GM10266 (cell line): ENCODE measurements at regions not wholly inside any gene's neighbourhood (a gene's known extent, or its start where the extent isn't known, plus 50 kb on each side); places are given as distances from the start of the nearest gene placed in this dataset.

Source experiments
- DNase-seq: peaks from one replicate; pipeline ENCODE4 v3.0.0; 2012; ENCODE audit errors: extremely low spot score
- TF ChIP-seq, protein P1 (sequence below): IDR thresholded peaks from 2 replicates; pipeline ENCODE4 v1.5.1; 2012; ENCODE audit warnings: mild to moderate bottlenecking, low read depth; ENCODE audit not compliant: control insufficient read depth, insufficient read depth; ENCODE audit errors: missing control alignments

DNA sequence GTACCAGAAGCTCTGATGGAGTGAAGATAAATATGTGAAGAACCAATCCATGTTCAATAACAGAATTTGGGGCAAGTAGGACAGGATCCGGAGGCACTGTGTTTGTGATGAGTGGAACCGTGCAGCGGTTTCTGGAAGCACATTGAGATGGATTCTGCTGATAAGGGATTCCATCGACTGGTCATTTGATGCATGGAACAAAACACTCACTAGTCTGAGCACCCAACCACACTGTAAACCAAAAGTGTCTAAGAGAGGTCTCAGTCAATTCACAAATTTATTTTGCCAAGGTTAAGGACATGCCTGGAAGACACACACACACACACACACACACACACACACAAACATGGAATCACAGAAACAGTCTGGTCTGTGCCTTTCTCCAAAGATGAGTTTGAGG lies 459.5 kb downstream of the FBXO15 start:
- DNase-seq: no peak

GRCh38 chr18:73684647-73685046 lies 463.0 kb downstream of the FBXO15 start:
- TF ChIP-seq, protein P1, sequence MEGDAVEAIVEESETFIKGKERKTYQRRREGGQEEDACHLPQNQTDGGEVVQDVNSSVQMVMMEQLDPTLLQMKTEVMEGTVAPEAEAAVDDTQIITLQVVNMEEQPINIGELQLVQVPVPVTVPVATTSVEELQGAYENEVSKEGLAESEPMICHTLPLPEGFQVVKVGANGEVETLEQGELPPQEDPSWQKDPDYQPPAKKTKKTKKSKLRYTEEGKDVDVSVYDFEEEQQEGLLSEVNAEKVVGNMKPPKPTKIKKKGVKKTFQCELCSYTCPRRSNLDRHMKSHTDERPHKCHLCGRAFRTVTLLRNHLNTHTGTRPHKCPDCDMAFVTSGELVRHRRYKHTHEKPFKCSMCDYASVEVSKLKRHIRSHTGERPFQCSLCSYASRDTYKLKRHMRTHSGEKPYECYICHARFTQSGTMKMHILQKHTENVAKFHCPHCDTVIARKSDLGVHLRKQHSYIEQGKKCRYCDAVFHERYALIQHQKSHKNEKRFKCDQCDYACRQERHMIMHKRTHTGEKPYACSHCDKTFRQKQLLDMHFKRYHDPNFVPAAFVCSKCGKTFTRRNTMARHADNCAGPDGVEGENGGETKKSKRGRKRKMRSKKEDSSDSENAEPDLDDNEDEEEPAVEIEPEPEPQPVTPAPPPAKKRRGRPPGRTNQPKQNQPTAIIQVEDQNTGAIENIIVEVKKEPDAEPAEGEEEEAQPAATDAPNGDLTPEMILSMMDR: no peak
- DNase-seq: no peak

More for the DNA sequence above, 459.5 kb downstream of the FBXO15 start:
- TF ChIP-seq, protein P1: no peak

DNA sequence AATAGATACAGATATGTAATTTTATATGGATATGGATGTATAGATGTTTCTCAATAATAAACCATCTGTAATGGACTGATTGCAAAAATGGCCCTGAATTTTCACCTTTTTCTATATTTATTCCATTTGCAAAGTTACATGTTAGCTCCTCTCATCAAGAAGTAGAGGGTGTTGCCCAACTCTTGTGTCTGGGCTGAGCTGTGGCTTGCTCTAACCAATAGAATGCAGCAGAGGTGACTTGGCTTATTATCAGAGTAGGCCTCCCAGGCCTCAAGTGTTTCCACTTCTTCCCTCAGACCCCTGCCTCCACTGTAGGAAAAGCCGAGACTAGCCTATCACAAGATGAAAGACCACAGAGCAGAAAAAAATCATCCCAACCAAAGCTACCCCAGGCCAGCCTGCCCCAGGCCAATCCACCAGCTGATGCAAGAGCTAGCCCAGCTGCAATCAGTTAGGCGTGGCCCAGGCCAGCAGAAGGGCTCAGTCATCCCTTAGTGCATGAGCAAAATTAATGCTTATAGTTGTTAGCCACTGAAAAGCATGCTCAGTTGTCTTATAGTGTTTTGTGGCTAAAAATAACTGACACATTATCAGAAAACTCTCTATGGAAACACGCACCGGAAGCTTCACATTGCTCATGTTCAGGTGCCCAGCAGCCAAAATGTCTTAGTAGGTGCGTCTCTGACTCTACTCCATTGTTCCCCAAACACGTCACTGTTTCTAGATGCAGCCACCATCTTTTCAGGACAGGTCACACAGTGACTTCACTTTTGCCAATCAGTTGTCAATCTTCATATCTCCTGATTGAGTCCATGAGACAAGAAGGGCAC lies 464.0 kb downstream of the FBXO15 start:
- TF ChIP-seq, protein P1: no peak
- no peak for DNase-seq

- no peak for DNase-seq
- TF ChIP-seq, protein P1: no peak
Observed at GRCh38 chr18:73681912-73682311, 465.7 kb downstream of the FBXO15 start.

DNA sequence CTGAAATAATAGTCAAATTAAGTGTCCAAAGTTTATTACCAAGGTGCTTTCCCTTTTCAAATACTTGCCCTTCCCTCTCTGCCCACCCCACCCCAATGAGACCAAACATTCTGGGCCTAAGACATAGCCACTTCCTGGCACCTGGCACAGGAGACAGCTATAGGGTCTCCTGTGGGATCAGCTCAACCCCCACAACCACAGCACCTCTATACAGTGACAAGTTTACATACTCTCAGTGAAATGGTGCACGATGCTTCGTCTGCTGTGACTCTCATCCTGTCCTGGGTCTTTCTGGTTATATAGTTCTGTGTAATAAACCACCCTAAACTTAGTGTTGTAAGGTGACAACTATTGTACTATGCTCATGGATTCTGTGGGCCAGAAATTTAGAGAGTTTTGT lies 466.2 kb downstream of the FBXO15 start:
- TF ChIP-seq, protein P1: no peak
- DNase-seq: no peak

- no peak for DNase-seq
- TF ChIP-seq, protein P1: no peak
Observed at GRCh38 chr18:73679941-73680712, 467.5 kb downstream of the FBXO15 start.

DNA sequence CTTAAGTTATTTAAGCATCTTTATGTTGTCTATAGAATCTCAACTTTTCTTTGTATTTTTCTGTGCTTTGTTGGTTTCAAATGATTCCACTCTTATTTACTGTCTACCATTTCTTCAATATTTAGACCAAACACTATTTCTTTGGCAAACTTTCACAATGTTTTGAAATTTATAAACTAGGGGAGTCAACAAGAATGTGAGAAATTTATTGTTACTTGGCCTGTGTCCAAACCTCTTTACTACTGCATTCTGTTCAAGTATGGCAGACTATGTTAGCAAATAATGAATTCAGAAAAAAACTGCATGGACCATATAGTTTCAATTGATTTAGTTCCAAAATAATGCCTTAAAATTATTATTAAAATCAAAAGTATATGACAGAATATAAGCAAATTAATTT lies 470.2 kb downstream of the FBXO15 start:
- TF ChIP-seq, protein P1: no peak
- no peak for DNase-seq
